Smooth muscle cell (in vitro differentiated cells): ENCODE measurements at regions not wholly inside any gene's neighbourhood (a gene's known extent, or its start where the extent isn't known, plus 50 kb on each side); places are given as distances from the start of the nearest gene placed in this dataset.

Source experiments
- DNase-seq: peaks from one replicate; lab custom pipeline; 2025; ENCODE audit not compliant: unreplicated experiment; lab: John Stamatoyannopoulos, UW
- H2AFZ ChIP-seq: fragments of 200-600 bp; sonication (generic); 2 replicates; pipeline ENCODE4 v1.6.0; 2016; ENCODE audit warnings: antibody characterized with exemption, low read depth, mild to moderate bottlenecking
- H3F3A ChIP-seq: fragments of 200-600 bp; sonication (generic); 2 replicates; pipeline ENCODE4 v1.6.0; 2017; ENCODE audit warnings: antibody characterized with exemption, low read depth
- H3K27ac ChIP-seq: fragments of 200-600 bp; sonication (generic); 2 replicates; pipeline ENCODE4 v1.5.1; 2016; ENCODE audit warnings: low read depth, mild to moderate bottlenecking
- H3K27me3 ChIP-seq: fragments of 200-600 bp; sonication (generic); 2 replicates; pipeline ENCODE4 v1.6.1; 2016; ENCODE audit warnings: low read depth, mild to moderate bottlenecking
- H3K36me3 ChIP-seq: fragments of 200-600 bp; sonication (generic); 2 replicates; pipeline ENCODE4 v1.5.1; 2016; ENCODE audit warnings: low read depth
- H3K4me1 ChIP-seq: fragments of 200-600 bp; sonication (generic); 2 replicates; pipeline ENCODE4 v1.5.1; 2016; ENCODE audit warnings: low read depth
- H3K4me2 ChIP-seq: fragments of 200-600 bp; sonication (generic); 2 replicates; pipeline ENCODE4 v1.6.0; 2016; ENCODE audit warnings: mild to moderate bottlenecking
- H3K4me3 ChIP-seq: fragments of 200-600 bp; sonication (generic); 2 replicates; pipeline ENCODE4 v1.5.1; 2016; ENCODE audit warnings: mild to moderate bottlenecking
- H3K79me2 ChIP-seq: fragments of 200-600 bp; sonication (generic); 2 replicates; pipeline ENCODE4 v1.6.0; 2016; ENCODE audit warnings: low read depth, mild to moderate bottlenecking
- H3K9ac ChIP-seq: fragments of 200-600 bp; sonication (generic); 2 replicates; pipeline ENCODE4 v1.6.0; 2016; ENCODE audit warnings: low read depth
- H3K9me3 ChIP-seq: fragments of 200-600 bp; sonication (generic); replicated peaks from 2 replicates; pipeline ENCODE4 v1.5.1; 2016; ENCODE audit warnings: low read depth
- H4K20me1 ChIP-seq: fragments of 200-600 bp; sonication (generic); 2 replicates; pipeline ENCODE4 v1.6.0; 2016; ENCODE audit warnings: low read depth
- WGBS: methylation state at CpG from one replicate; pipeline ENCODE4 v1.1.7; 2016; ENCODE audit warnings: low lambda C conversion rate; 5-methylcytosine and 5-hydroxymethylcytosine counted together
- TF ChIP-seq, protein P1 (sequence below): fragments of 200-600 bp; sonication (generic); IDR thresholded peaks from 2 replicates; pipeline ENCODE4 v1.5.1; 2017; ENCODE audit warnings: borderline replicate concordance, mild to moderate bottlenecking, antibody characterized with exemption; ENCODE audit not compliant: insufficient read depth, poor library complexity, severe bottlenecking

DNA sequence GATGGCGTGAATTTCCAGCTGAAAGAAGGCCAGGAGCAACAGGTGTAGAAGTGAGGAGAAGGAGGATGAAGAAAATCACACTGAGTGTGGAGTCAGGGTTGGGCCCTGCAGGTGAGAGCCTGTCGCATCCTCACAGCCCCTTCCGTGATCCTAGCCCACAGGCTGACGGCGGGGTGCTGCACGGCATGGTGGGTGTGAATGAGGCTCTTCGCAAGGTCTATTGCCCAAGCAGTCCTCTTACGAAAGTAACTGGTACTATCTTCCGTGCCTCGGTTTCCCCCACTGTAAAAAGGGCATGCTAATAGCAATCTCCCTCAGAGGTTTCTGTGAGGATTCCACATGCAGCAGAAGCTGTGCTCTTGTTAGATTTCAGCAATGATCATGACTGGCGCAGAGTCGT lies 129.9 kb upstream of the TNS3 start:
- Histone ChIP-seq H3K36me3 (no peaks in the 10 kb centered on the region), H3K4me3 (no peak overlapping the region), H4K20me1 (no peaks in the 10 kb centered on the region), H2AFZ (no peak overlapping the region), H3K4me1 (no peaks in the 10 kb centered on the region), H3K9ac (no peak overlapping the region), H3K9me3 (no peaks in the 10 kb centered on the region), H3F3A (no peaks in the 10 kb centered on the region), H3K27ac (no peak overlapping the region), H3K79me2 (no peaks in the 10 kb centered on the region), H3K27me3 (no peaks in the 10 kb centered on the region), H3K4me2 (no peak overlapping the region)
- WGBS: 95% methylated on average over 11 of the region's 12 CpGs
- TF ChIP-seq, protein P1, sequence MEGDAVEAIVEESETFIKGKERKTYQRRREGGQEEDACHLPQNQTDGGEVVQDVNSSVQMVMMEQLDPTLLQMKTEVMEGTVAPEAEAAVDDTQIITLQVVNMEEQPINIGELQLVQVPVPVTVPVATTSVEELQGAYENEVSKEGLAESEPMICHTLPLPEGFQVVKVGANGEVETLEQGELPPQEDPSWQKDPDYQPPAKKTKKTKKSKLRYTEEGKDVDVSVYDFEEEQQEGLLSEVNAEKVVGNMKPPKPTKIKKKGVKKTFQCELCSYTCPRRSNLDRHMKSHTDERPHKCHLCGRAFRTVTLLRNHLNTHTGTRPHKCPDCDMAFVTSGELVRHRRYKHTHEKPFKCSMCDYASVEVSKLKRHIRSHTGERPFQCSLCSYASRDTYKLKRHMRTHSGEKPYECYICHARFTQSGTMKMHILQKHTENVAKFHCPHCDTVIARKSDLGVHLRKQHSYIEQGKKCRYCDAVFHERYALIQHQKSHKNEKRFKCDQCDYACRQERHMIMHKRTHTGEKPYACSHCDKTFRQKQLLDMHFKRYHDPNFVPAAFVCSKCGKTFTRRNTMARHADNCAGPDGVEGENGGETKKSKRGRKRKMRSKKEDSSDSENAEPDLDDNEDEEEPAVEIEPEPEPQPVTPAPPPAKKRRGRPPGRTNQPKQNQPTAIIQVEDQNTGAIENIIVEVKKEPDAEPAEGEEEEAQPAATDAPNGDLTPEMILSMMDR: no peak
- DNase-seq: no peak

- DNase-seq: no peak
- no peak overlapping the region for H3K27ac ChIP-seq
- no peaks in the 10 kb centered on the region for H4K20me1 ChIP-seq
- H3K79me2 ChIP-seq: no peaks in the 10 kb centered on the region
- no peaks in the 10 kb centered on the region for H3K9me3 ChIP-seq
- no peaks in the 10 kb centered on the region for H3K27me3 ChIP-seq
- H2AFZ ChIP-seq: no peak overlapping the region
- no peaks in the 10 kb centered on the region for H3K36me3 ChIP-seq
- no peaks in the 10 kb centered on the region for H3F3A ChIP-seq
- no peaks in the 10 kb centered on the region for H3K4me1 ChIP-seq
- WGBS: 88% methylated on average over 15 of the region's 15 CpGs
- H3K4me2 ChIP-seq: no peak overlapping the region
- H3K9ac ChIP-seq: no peak overlapping the region
- TF ChIP-seq, protein P1: no peak
- no peak overlapping the region for H3K4me3 ChIP-seq
These were observed 128.5 kb upstream of the TNS3 start for GRCh38 chr7:47710201-47710935.

DNA sequence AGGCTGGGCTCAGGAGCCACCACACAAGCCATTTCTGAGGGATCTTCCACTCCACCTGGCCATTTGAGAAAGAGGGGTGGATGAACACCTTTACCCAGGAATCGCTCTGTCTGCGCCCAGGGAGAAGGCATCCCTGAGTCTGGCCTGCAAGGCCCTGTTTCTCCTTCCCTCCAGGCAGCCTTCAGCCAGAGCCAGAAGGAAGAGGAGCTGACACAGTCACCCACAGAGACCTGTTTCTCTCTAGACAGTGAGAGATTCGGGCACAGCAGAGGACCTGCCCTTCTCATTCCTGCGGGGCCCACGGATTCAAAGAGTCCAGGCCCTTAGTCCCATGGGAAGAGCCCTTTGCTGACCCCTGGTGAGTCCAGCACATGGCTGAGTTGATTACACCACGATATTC lies 127.5 kb upstream of the TNS3 start:
- no peak overlapping the region for H3K4me2 ChIP-seq
- H3K36me3 ChIP-seq: no peaks in the 10 kb centered on the region
- no peak overlapping the region for H3K27ac ChIP-seq
- no peaks in the 10 kb centered on the region for H3K27me3 ChIP-seq
- no peaks in the 10 kb centered on the region for H3K79me2 ChIP-seq
- H3K9me3 ChIP-seq: no peaks in the 10 kb centered on the region
- WGBS: 99% methylated on average over 6 of the region's 6 CpGs
- TF ChIP-seq, protein P1: no peak
- H3K4me3 ChIP-seq: no peak overlapping the region
- H3K4me1 ChIP-seq: no peaks in the 10 kb centered on the region
- no peak for DNase-seq
- H2AFZ ChIP-seq: no peak overlapping the region
- no peak overlapping the region for H3K9ac ChIP-seq
- no peaks in the 10 kb centered on the region for H4K20me1 ChIP-seq
- no peaks in the 10 kb centered on the region for H3F3A ChIP-seq

DNA sequence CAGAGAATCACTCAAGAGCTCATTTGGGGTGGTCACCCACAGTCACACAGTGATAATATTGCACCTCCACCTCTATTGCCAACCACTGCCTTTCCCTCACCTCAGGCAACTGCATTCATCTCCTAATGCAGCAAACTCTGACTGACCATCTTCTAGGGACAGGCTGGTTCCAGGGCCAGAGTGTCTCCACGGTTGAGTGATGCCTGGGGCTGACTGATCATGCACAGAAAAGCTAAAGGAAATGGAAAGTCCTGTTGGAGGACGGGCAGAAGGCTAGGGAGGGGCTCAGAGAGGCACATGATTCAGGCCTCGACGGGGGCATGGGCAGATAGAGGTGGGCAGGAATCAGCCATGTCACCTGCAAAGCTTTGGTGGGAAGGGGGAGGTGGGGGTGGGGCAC lies 127.1 kb upstream of the TNS3 start:
- no peak overlapping the region for H3K4me2 ChIP-seq
- no peaks in the 10 kb centered on the region for H3K4me1 ChIP-seq
- H3K79me2 ChIP-seq: no peaks in the 10 kb centered on the region
- no peak overlapping the region for H3K9ac ChIP-seq
- no peaks in the 10 kb centered on the region for H3K36me3 ChIP-seq
- no peaks in the 10 kb centered on the region for H3K27me3 ChIP-seq
- TF ChIP-seq, protein P1: no peak
- no peak overlapping the region for H3K4me3 ChIP-seq
- 87% methylated on average over 4 of the region's 4 CpGs for WGBS
- DNase-seq: no peak
- H3K9me3 ChIP-seq: no peaks in the 10 kb centered on the region
- no peak overlapping the region for H2AFZ ChIP-seq
- no peaks in the 10 kb centered on the region for H4K20me1 ChIP-seq
- no peaks in the 10 kb centered on the region for H3F3A ChIP-seq
- H3K27ac ChIP-seq: no peak overlapping the region
